GM18870 (cell line): ENCODE measurements at regions not wholly inside any gene's neighbourhood (a gene's known extent, or its start where the extent isn't known, plus 50 kb on each side); places are given as distances from the start of the nearest gene placed in this dataset.
"Not testable (repeated sequence)": the region's sequence is repeated elsewhere in the genome, so short reads cannot be mapped to it uniquely, and the experiment has no call there.

Source experiments
- ATAC-seq: cut with Tn5 transposase; IDR thresholded peaks from one replicate; pipeline ENCODE4 v1.9.1; 2021; ENCODE audit warnings: moderate library complexity; ENCODE audit not compliant: unreplicated experiment

- ATAC-seq: no peak
Observed at GRCh38 chr7:20519645-20520044, 95.8 kb upstream of the ABCB5 start.

- no peak for ATAC-seq
Observed at GRCh38 chr7:20520530-20520929, 94.9 kb upstream of the ABCB5 start.

DNA sequence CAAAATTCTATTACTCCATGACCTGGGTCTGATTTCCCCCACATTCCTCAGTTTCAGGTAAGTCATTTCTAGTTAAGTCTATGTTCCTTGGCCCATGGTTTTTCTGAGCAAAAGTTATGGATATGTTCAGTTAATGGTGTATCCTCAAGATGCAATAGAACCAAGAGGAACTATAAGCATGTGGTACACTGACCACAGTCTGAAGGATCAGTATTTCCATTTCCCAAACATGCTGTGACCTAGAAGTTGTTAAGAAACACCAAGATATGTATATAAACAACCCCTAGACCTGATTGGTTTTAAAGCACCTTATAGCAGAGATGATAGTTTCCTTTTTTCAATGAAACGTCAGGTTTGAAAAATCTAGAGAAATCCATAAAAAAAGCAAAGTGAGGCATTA, 94.2 kb upstream of the ABCB5 start:
- no peak for ATAC-seq

GRCh38 chr7:20529260-20529659, 86.2 kb upstream of the ABCB5 start:
- ATAC-seq: no peak

DNA sequence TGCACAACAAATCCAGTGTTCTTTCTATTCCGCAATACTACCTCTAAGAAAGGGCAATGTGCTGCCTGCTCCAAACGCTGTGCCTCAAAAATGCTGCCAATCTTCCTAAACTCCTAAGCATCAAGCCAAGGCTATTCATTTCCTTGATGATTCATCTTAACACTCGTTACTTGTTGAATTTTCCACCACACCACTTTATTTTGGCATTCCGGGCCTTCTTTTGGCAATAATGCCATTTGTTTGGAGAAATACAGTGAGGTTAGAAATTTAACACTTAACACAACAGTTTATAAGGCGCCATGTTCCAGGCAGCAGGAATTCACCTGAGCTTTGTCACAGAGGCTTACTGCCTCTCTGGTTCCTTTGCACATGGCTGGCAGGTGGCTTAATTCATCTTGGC, 82.6 kb upstream of the ABCB5 start:
- no peak for ATAC-seq

- ATAC-seq: no peak
Observed at GRCh38 chr7:20534543-20534942, 80.9 kb upstream of the ABCB5 start.

DNA sequence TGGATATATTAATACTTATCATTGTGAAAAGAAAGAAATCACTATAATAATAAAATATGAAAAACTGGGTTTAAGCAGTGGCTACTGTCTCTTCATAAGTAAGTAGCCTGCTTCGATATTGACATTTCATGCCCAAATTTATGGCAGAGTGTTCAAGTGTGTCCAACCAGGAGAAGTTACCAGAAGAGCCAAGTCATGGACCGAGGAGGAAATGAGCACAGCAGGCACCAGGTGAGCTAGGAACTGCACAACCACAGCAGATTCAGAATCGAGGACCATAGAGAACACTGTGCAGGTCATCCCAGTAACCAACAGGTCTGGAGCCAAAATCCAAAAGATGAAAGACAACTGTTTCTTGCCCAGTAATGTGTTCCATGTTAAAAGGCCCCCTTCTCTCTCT, 79.9 kb upstream of the ABCB5 start:
- no peak for ATAC-seq

- no peak for ATAC-seq
Observed at GRCh38 chr7:20539201-20539600, 76.3 kb upstream of the ABCB5 start.

GRCh38 chr7:20541608-20542349, 73.7 kb upstream of the ABCB5 start:
- peak; percentile 83 for ATAC-seq

DNA sequence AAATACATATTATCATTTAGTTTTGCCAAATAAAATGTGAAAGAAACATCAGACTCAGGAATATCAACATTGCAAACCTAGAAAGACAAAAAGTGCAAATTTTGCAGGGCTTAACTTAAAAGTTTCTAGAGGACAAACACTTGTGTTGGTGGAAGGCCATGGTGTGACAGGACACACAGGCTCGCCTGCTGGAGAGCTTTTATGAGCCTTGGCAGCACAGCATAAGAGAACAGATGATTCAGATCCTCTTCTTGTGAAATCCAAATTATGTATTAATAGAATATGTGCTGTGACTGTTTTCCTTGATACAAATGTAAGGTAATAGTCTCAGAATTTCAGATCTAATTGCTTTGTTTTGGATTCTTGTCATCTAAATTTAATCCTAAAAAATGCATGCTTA, 72.9 kb upstream of the ABCB5 start:
- no peak for ATAC-seq

- no peak for ATAC-seq
Observed at GRCh38 chr7:20543500-20543899, 72.0 kb upstream of the ABCB5 start.

GRCh38 chr7:20545016-20545415, 70.5 kb upstream of the ABCB5 start:
- ATAC-seq: no peak

GRCh38 chr7:20546958-20547357, 68.5 kb upstream of the ABCB5 start:
- ATAC-seq: not testable (repeated sequence)

- ATAC-seq: no peak
Observed at GRCh38 chr7:20554072-20554471, 61.4 kb upstream of the ABCB5 start.

DNA sequence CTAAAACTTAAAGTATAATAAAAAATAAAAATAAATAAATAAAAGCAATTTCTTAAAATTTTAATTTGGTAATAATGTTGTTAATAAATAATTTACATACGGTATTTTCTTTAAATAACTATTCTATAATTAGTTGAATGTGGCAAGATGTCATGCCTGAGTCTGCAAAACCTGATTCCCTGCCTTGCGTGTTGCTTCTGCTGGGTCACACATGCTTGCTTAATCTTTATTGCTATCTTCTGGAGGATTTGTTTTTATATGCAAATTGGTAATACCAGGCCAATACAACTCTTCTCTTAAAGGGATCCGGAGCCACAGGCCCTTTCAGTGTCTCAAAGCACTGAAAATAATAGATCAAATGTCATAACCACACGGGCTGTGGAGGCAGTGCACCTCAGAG, 59.4 kb upstream of the ABCB5 start:
- no peak for ATAC-seq

- ATAC-seq: no peak
Observed at GRCh38 chr7:20557116-20557515, 58.4 kb upstream of the ABCB5 start.

- ATAC-seq: no peak
Observed at GRCh38 chr7:20558963-20559716, 56.3 kb upstream of the ABCB5 start.

DNA sequence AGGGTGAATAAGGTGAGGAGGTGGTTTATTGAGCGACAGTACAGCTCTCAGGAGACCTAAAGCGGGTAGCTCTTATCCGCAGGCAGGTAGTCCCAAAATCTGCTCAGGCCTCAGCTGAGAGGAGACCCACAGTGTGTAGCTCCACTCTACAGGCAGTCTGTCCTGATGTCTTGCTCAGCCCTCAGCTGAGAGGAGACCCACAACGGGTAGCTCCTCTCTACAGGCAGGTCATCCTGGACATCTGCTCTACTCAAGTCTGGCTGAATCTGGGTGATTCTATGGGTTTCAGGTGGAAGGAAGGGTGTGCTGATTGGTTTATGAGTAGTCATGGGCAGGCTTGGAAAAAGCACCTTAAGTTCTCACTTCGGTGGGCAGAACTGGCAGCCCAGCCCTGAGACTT, 55.6 kb upstream of the ABCB5 start:
- no peak for ATAC-seq

DNA sequence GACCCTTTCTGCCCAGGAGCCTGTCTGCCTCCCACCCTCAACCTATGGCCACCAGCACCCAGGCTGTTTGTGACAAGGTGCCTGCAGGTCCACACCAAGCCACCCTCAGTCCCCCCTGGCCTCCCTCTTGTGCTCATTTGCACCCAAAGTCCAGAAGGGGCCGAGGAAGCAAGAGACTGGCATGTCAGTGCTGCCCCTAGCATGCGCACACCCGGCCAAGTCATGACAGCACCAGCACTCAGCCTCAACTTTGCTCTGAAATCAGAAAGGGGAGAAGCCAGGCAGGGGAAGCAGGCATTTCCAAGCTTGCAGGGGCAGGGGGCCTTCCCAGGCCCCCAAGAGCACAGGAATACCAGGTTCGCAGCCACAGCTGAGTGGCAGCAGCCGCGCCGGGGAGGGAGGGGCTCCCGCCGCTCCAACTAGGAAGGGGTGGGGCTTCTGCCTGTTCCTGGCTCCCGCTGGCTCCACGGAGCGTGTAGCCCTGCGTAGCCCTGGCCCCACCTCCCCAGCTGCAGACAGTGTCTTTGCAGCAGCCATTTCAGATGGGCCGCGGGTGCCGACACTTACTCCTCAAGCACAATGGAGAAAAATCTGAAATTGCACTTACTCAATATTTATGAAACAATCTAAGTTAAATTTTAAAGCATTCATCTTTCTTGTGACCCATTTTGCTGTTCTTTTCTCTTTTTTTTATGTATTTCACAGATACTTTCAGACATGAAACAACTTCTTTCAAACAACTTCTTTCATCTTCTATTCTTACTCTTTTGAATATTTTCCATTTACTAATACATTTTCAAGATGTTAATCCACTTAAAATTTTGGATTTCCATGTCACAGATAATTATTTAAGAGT, 54.9 kb upstream of the ABCB5 start:
- no peak for ATAC-seq

GRCh38 chr7:20561466-20561865, 54.0 kb upstream of the ABCB5 start:
- ATAC-seq: no peak

DNA sequence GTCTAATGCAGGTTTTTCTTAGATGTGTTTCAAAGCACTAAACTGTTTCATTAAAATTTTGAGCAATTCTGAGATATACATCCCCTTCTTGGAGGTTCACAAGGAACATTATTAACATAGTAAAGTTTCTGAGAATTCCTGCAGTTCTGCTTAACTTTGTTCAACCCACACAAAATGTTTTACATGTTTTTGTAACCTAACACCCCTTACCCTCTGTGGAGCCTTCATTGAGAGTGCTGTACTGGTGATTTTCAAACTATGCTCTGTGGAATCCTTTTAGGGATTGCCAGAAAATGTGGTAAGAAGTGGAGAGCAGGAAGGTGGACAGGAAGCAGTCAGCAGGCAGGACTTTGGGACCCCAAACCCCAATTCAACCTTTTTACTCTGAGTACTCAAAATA, 53.6 kb upstream of the ABCB5 start:
- ATAC-seq: no peak

GRCh38 chr7:20562461-20562860, 53.0 kb upstream of the ABCB5 start:
- ATAC-seq: no peak
